C4-2B (cell line): ENCODE measurements at regions not wholly inside any gene's neighbourhood (a gene's known extent, or its start where the extent isn't known, plus 50 kb on each side); places are given as distances from the start of the nearest gene placed in this dataset.
"Not testable (repeated sequence)": the region's sequence is repeated elsewhere in the genome, so short reads cannot be mapped to it uniquely, and the experiment has no call there.

ENCODE experiments used
- H3K27ac ChIP-seq: fragments of 450-650 bp; 2 replicates; pipeline ENCODE4 v1.5.1; 2017
- ZFX ChIP-seq: fragments of 450-650 bp; IDR thresholded peaks from 2 replicates; pipeline ENCODE4 v1.6.1; 2017
- TF ChIP-seq, protein P1 (sequence below): fragments of 450-650 bp; conservative IDR thresholded peaks from 2 replicates; pipeline ENCODE4 v1.5.1; 2017; ENCODE audit warnings: mild to moderate bottlenecking

DNA sequence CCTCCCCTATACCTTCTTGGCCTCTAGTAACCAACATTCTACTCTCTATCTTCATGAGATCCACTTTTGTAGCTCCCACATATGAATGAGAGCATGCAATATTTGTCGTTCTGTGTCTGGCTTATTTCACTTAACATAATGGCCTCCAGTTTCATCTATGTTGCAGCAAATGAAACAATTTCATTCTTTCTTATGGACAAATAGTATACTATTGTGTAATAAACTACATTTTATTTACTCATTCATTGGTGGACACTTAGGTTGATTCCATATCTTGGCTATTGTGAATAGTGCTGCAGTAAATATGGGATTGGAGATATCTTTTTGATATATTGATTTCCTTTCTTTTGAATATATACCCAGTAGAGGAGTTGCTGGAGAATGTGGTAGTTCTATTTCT lies 151.1 kb downstream of the JRKL start:
- no peak overlapping the region for H3K27ac ChIP-seq
- TF ChIP-seq ZFX = no peak

DNA sequence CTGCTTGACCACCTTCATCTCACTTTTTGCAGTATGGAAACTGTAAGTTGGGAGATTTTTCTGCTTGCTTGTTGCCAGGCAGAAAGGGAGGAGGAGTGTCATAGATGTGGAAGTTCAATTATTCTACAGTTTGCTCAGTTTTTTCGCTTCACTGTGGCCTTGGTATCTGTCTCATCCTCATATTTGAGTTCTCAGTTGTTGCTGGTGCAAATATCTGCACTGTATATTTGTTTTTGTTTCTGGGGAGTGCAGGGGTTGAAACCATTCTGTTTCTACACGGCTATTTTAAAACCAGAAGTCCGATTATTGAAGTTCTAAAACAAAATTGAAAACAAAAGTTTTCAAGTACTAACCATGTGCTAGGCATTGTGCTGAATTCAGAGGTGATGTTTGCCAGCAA lies 153.4 kb downstream of the JRKL start:
- no peak overlapping the region for H3K27ac ChIP-seq
- no peak for TF ChIP-seq ZFX
- TF ChIP-seq, protein P1, sequence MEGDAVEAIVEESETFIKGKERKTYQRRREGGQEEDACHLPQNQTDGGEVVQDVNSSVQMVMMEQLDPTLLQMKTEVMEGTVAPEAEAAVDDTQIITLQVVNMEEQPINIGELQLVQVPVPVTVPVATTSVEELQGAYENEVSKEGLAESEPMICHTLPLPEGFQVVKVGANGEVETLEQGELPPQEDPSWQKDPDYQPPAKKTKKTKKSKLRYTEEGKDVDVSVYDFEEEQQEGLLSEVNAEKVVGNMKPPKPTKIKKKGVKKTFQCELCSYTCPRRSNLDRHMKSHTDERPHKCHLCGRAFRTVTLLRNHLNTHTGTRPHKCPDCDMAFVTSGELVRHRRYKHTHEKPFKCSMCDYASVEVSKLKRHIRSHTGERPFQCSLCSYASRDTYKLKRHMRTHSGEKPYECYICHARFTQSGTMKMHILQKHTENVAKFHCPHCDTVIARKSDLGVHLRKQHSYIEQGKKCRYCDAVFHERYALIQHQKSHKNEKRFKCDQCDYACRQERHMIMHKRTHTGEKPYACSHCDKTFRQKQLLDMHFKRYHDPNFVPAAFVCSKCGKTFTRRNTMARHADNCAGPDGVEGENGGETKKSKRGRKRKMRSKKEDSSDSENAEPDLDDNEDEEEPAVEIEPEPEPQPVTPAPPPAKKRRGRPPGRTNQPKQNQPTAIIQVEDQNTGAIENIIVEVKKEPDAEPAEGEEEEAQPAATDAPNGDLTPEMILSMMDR = no peak

DNA sequence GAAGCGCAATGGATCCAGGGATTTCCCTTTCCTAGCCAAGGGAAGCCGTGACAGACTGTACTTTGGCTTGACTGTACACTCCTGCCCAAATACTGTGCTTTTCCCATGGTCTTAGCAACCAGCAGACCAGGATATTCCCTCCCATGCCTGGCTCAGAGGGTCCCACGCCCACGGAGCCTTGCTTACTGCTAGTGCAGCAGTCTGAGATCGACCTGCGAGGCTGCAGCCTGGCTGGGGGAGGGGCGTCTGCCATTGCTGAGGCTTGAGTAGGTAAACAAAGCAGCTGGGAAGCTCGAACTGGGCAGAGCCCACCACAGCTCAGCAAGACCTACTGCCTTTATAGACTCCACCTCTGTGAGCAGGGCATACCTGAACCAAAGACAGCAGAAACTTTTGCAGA lies 155.4 kb downstream of the JRKL start:
- not testable (repeated sequence) for H3K27ac ChIP-seq

GRCh38 chr11:96551136-96551535 lies 161.3 kb downstream of the JRKL start:
- TF ChIP-seq ZFX = no peak
- TF ChIP-seq, protein P1 = no peak
- H3K27ac ChIP-seq = no peak overlapping the region

GRCh38 chr11:96554236-96554820 lies 164.5 kb downstream of the JRKL start:
- no peak overlapping the region for H3K27ac ChIP-seq
- no peak for TF ChIP-seq ZFX
- TF ChIP-seq, protein P1 = no peak

- H3K27ac ChIP-seq = not testable (repeated sequence)
Observed at GRCh38 chr11:96555826-96556225, 166.0 kb downstream of the JRKL start.

- H3K27ac ChIP-seq = not testable (repeated sequence)
Observed at GRCh38 chr11:96560727-96561126, 170.9 kb downstream of the JRKL start.

GRCh38 chr11:96567176-96567575 lies 177.4 kb downstream of the JRKL start:
- TF ChIP-seq, protein P1 = no peak
- no peak for TF ChIP-seq ZFX
- no peak overlapping the region for H3K27ac ChIP-seq

DNA sequence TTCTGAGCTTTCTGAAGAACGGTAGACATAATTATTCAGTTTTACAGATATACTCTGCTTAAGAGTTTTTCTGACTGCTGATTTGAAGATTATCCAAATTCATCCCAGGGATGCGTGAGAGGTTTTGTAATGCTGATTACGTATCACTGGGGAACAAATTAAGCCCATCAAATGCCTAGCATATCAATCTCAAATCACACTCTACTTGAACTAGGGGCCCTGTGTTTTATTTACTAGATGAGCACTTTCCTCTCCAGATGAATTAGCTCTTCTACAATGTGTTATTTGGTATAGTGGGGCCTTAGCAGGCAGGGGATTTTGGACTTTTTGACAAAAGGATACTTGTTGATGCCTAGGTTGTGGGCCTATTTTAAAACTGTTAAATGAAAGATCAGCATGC lies 177.9 kb downstream of the JRKL start:
- no peak for TF ChIP-seq ZFX
- TF ChIP-seq, protein P1 = no peak
- no peak overlapping the region for H3K27ac ChIP-seq

DNA sequence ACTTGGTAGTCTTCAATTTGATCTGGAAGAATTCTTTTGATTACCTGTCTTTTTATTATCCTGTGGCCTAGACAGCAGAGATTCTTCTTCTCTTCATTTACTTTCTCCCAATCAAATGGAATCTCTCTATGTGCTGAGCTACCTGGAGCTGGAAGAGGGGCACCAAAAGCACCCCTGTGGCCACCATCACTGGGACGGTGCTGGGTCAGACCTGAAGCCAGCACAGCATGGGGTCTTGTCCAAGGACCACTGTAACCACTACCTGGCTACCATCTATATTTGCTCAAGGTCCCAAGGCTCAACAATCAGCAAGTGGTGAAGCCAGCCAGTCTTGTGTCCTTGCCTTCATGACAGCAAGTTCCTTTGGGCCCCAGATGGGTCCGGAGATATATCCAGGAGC lies 186.6 kb downstream of the JRKL start:
- no peak overlapping the region for H3K27ac ChIP-seq
- TF ChIP-seq, protein P1 = no peak
- TF ChIP-seq ZFX = no peak
